Right atrium auricular region (tissue), 2 donors: ENCODE measurements at regions not wholly inside any gene's neighbourhood (a gene's known extent, or its start where the extent isn't known, plus 50 kb on each side); places are given as distances from the start of the nearest gene placed in this dataset.
A peak's percentile ranks its signal among the peaks of the same experiment; 100 is the strongest.

Source experiments
- DNase-seq: peaks from one replicate; pipeline ENCODE4 v3.0.0-alpha.2; 2019; ENCODE audit warnings: low spot score
- H3K27ac ChIP-seq, 2 donors: fragments of 200-600 bp; sonication (generic); 1 replicate in 1 of 2; 2 replicates in 1 of 2; pipeline ENCODE4 v1.5.1; 2016 to 2019
- H3K27me3 ChIP-seq, 2 donors: fragments of 200-600 bp; sonication (generic); one replicate each; pipeline versions ENCODE4 v1.5.1 to v1.6.0; 2017 to 2019
- H3K36me3 ChIP-seq: fragments of 200-600 bp; sonication (generic); one replicate; pipeline ENCODE4 v1.5.1; 2016
- H3K4me1 ChIP-seq, 2 donors: fragments of 200-600 bp; sonication (generic); one replicate each; pipeline versions ENCODE4 v1.5.1 to v1.6.0; 2017 to 2019
- H3K4me3 ChIP-seq, 2 donors: fragments of 200-600 bp; sonication (generic); 1 replicate in 1 of 2; 2 replicates in 1 of 2; pipeline ENCODE4 v1.5.1; 2017 to 2019; ENCODE audit warnings: mild to moderate bottlenecking in 1 of 2, moderate library complexity in 1 of 2
- H3K9me3 ChIP-seq, 2 donors: fragments of 200-600 bp; sonication (generic); one replicate each; pipeline ENCODE4 v1.5.1; 2019
- TF ChIP-seq, protein P1 (sequence below), 2 donors: fragments of 200-600 bp; sonication (generic); IDR thresholded peaks; one replicate each; pipeline ENCODE4 v1.5.1; 2019; ENCODE audit warnings: antibody characterized with exemption in 2 of 2

DNA sequence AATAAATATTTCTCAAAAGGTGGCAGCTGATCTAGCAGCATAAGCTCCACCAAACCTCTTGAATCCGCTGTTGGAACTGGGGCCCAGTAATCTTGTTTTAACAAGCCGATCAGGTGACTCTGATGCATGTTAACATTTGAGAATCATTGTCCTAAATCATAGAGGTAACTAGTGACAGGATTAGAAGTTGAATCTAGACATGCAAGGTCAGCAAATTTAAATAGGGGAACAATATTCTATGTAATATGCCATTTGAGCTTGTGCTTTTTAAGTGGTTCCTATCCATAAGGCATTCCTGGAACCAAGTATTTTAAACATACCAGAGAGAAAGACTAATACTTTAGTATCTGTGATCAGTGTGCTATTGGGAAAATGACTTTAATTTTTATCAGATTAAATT lies 412.8 kb downstream of the PYDC2 start:
- Histone ChIP-seq H3K36me3 (no peaks in the 10 kb centered on the region), H3K27me3 (no peaks in the 10 kb centered on the region), H3K27ac (no peak overlapping the region), H3K4me3 (no peak overlapping the region), H3K4me1 (no peaks in the 10 kb centered on the region), H3K9me3 (no peaks in the 10 kb centered on the region)
- no peak for DNase-seq
- TF ChIP-seq, protein P1, sequence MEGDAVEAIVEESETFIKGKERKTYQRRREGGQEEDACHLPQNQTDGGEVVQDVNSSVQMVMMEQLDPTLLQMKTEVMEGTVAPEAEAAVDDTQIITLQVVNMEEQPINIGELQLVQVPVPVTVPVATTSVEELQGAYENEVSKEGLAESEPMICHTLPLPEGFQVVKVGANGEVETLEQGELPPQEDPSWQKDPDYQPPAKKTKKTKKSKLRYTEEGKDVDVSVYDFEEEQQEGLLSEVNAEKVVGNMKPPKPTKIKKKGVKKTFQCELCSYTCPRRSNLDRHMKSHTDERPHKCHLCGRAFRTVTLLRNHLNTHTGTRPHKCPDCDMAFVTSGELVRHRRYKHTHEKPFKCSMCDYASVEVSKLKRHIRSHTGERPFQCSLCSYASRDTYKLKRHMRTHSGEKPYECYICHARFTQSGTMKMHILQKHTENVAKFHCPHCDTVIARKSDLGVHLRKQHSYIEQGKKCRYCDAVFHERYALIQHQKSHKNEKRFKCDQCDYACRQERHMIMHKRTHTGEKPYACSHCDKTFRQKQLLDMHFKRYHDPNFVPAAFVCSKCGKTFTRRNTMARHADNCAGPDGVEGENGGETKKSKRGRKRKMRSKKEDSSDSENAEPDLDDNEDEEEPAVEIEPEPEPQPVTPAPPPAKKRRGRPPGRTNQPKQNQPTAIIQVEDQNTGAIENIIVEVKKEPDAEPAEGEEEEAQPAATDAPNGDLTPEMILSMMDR (IDR thresholded peaks at IDR 0.05), result no peak

DNA sequence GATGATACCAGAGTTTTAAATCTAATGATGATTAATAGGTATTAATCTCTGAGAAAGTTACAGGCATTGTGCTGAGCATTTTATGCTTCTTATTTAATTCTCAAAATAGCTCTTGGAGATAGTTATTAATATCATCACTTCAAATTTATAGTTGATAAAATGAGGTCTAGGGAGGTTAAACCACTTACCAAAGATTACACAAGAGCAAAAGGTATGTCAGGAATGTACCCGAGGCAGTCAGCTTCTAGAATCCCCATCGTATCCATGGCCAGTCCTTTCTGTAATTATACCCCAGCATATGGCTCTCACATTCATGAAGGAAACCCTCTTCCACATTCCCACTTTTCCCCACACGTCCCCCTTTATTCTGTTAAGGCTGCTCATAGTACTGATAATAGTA lies 421.3 kb downstream of the PYDC2 start:
- H3K27ac ChIP-seq, result peak overlapping the region in 1 of 2 donors; percentile 55
- H3K9me3 ChIP-seq, result no peaks in the 10 kb centered on the region
- peaks cover 0 to 4% of the 10 kb centered on the region in 2 donors for H3K4me1 ChIP-seq
- no peak overlapping the region for H3K4me3 ChIP-seq
- H3K36me3 ChIP-seq, result no peaks in the 10 kb centered on the region
- TF ChIP-seq, protein P1 (IDR thresholded peaks at IDR 0.05), result no peak
- no peaks in the 10 kb centered on the region for H3K27me3 ChIP-seq
- DNase-seq, result no peak

DNA sequence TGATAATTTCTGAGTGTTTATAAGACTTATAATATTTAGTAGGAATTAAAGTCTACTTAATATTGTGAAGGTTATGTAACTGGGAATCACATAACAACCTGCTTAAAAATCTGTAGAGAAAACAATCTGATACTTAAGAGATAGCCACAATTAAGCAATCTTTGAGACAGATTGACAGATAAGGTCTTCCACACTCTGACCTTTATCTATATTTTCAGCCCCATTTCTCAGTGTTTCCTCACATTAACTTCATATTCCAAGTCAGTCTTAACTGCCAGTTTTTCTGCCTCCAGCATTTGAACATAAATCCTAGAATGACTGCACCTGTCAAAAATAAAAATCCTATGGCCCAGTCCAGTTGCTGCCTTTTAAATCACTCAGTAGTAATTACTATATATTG lies 423.2 kb downstream of the PYDC2 start:
- TF ChIP-seq, protein P1 (IDR thresholded peaks at IDR 0.05), result no peak

DNA sequence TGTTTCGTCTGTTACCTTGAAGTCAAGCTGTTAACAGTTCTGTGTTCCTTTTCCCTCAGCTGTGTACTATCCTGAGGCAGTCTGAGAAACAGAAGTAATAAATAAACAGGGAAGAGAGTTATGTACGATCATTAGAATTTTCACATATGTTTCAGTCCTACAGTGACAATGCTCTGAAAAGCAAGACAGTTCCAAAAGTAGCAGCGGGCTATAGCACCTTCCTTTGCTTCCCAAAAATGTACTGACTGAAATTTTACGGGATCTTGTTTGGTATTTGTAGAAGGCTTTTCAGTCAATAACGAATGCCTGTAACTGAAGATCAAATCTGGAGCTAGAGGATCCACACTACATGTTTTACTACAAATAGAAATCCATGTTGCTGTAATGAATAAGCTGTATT lies 428.1 kb downstream of the PYDC2 start:
- no peak overlapping the region for H3K4me3 ChIP-seq
- H3K27me3 ChIP-seq, result no peaks in the 10 kb centered on the region
- peaks cover 0 to 4% of the 10 kb centered on the region in 2 donors for H3K4me1 ChIP-seq
- H3K9me3 ChIP-seq, result no peaks in the 10 kb centered on the region
- no peak for DNase-seq
- no peaks in the 10 kb centered on the region for H3K36me3 ChIP-seq
- TF ChIP-seq, protein P1 (IDR thresholded peaks at IDR 0.05), result no peak
- peak overlapping the region in 1 of 2 donors; percentile 70 for H3K27ac ChIP-seq

More for the DNA sequence above, 423.2 kb downstream of the PYDC2 start:
- no peaks in the 10 kb centered on the region for H3K9me3 ChIP-seq
- no peaks in the 10 kb centered on the region for H3K36me3 ChIP-seq
- H3K4me3 ChIP-seq, result no peak overlapping the region
- DNase-seq, result no peak
- no peak overlapping the region for H3K27ac ChIP-seq
- peaks cover 0 to 7% of the 10 kb centered on the region in 2 donors for H3K4me1 ChIP-seq
- H3K27me3 ChIP-seq, result no peaks in the 10 kb centered on the region

DNA sequence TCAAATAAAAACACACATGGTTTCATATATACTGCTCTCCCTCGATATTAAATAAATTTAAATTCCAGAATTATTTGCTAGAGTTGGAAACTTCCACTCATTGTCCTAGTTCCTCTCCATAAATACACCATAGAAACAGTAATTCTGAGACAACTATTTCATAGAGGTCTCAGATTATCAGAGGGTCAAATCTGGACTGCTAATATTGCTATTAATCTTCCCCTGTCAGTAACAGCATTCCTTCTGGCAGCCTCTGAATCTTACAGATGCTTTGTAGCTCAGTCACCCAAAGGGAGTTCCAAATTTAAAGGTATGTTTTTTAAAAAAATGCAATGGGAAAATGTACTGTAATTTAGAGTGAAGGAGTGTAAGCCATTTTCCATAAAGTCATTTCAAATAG lies 428.8 kb downstream of the PYDC2 start:
- no peak for DNase-seq
- no peak overlapping the region for H3K4me3 ChIP-seq
- H3K27ac ChIP-seq, result no peak overlapping the region
- no peaks in the 10 kb centered on the region for H3K9me3 ChIP-seq
- H3K36me3 ChIP-seq, result no peaks in the 10 kb centered on the region
- no peaks in the 10 kb centered on the region for H3K27me3 ChIP-seq
- H3K4me1 ChIP-seq, result peaks cover 0 to 4% of the 10 kb centered on the region in 2 donors
- TF ChIP-seq, protein P1 (IDR thresholded peaks at IDR 0.05), result no peak

DNA sequence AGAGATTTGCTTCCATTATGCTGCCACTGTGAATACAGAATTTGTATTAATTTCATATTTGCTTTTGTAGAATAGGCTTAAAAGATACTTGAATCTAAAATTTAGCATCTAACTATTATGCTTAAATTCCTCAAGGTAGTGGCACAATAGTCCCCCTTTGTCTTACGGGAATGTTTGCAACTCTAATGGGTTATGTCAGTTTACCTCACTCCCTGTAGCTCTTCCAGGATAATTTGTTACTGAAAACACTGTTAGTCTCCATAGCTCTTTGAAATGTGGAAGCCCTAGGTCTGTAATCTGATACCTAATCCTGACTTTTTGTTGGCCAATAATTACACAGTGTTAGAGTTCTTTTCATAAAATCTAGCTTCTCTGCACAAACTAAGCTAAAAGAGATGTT lies 433.4 kb downstream of the PYDC2 start:
- H3K36me3 ChIP-seq, result no peaks in the 10 kb centered on the region
- DNase-seq, result no peak
- TF ChIP-seq, protein P1 (IDR thresholded peaks at IDR 0.05), result no peak
- no peaks in the 10 kb centered on the region for H3K4me1 ChIP-seq
- no peaks in the 10 kb centered on the region for H3K9me3 ChIP-seq
- no peak overlapping the region for H3K27ac ChIP-seq
- no peaks in the 10 kb centered on the region for H3K27me3 ChIP-seq
- H3K4me3 ChIP-seq, result no peak overlapping the region
